ENCODE measurements at regions not wholly inside any gene's neighbourhood (a gene's known extent, or its start where the extent isn't known, plus 50 kb on each side); places are given as distances from the start of the nearest gene placed in this dataset.

GRCh38 chr2:7612969-7613368 is 695.8 kb downstream of the RNF144A start:
- CTCF ChIA-PET: no interaction called here
- Histone ChIP-seq H3K27ac (no peak overlapping the region), H3K4me2 (no peak overlapping the region), H3K4me3 (no peak overlapping the region), H3K9me3 (no peaks in the 10 kb centered on the region), H3K4me1 (no peaks in the 10 kb centered on the region)
- DNase-seq (ENCODE audit: low read depth in 1 of 2, low spot score in 1 of 2) (no peak), ATAC-seq (no peak), FAIRE-seq (no peak)
- 18% methylated on average over 3 of the region's 3 CpGs for WGBS (ENCODE audit: missing lambda C conversion rate)
- POLR2A ChIA-PET: no interaction called here
- TF ChIP-seq EP300 (IDR thresholded peaks at IDR 0.05) (no peak), CEBPB (IDR thresholded peaks at IDR 0.05) (no peak)

- WGBS (ENCODE audit: missing lambda C conversion rate): 5% methylated on average over 6 of the region's 6 CpGs
- no peak overlapping the region for H3K4me2 ChIP-seq
- DNase-seq (ENCODE audit: low read depth in 1 of 2, low spot score in 1 of 2): no peak
- ATAC-seq: no peak
- ChIA-PET POLR2A (no interaction called here), CTCF (no interaction called here)
- no peak for FAIRE-seq
- H3K4me1 ChIP-seq: no peaks in the 10 kb centered on the region
- no peak overlapping the region for H3K27ac ChIP-seq
- H3K4me3 ChIP-seq: no peak overlapping the region
- TF ChIP-seq PBX3 (IDR thresholded peaks at IDR 0.05) (no peak), POLR2AphosphoS2 (conservative IDR thresholded peaks at IDR 0.05; ENCODE audit: low read length) (no peak), ZSCAN20 (CRISPR knock-in tag; IDR thresholded peaks at IDR 0.05) (no peak), ZNF302 (CRISPR knock-in tag; IDR thresholded peaks at IDR 0.05) (no peak), JUNB (IDR thresholded peaks at IDR 0.05) (no peak)
- no peaks in the 10 kb centered on the region for H3K9me3 ChIP-seq
These were observed 696.6 kb downstream of the RNF144A start for GRCh38 chr2:7613831-7614230.

- Histone ChIP-seq H3K4me3 (no peak overlapping the region), H3K9me3 (no peaks in the 10 kb centered on the region), H3K4me2 (no peak overlapping the region), H3K27ac (no peak overlapping the region), H3K4me1 (no peaks in the 10 kb centered on the region)
- DNase-seq (ENCODE audit: low read depth in 1 of 2, low spot score in 1 of 2) (no peak), FAIRE-seq (no peak), ATAC-seq (no peak)
- no peak for TF ChIP-seq ZFP36 (IDR thresholded peaks at IDR 0.05; ENCODE audit: borderline replicate concordance, partially characterized antibody)
- TF ChIP-seq BHLHE40 (IDR thresholded peaks at IDR 0.05; ENCODE audit: low read depth, low read length): no peak
- no peak for TF ChIP-seq GATA3 (IDR thresholded peaks at IDR 0.05; ENCODE audit: borderline replicate concordance)
- TF ChIP-seq PBX3 (IDR thresholded peaks at IDR 0.05): no peak
- TF ChIP-seq E2F6 (IDR thresholded peaks at IDR 0.05; ENCODE audit: borderline replicate concordance, low read depth): no peak
- no peak for TF ChIP-seq CTCF (IDR thresholded peaks at IDR 0.05)
- TF ChIP-seq MYC (IDR thresholded peaks at IDR 0.05; ENCODE audit: borderline replicate concordance, low read length): no peak
- TF ChIP-seq ZNF302 (CRISPR knock-in tag; IDR thresholded peaks at IDR 0.05): no peak
- TF ChIP-seq POLR2A (IDR thresholded peaks at IDR 0.05; ENCODE audit: low read length): no peak
- TF ChIP-seq CBX8 (IDR thresholded peaks at IDR 0.05): no peak
- no peak for TF ChIP-seq CBX2 (IDR thresholded peaks at IDR 0.05; ENCODE audit: borderline replicate concordance, low read depth)
- no peak for TF ChIP-seq ZC3H11A (IDR thresholded peaks at IDR 0.05)
- no peak for TF ChIP-seq HOXB13 (CRISPR knock-in tag; IDR thresholded peaks at IDR 0.05; ENCODE audit: low read depth)
- no peak for TF ChIP-seq REST (IDR thresholded peaks at IDR 0.05)
- no peak for TF ChIP-seq CEBPB (IDR thresholded peaks at IDR 0.05)
- CTCF ChIA-PET: interaction anchor here (1.2 kb wide), 1 partner anchor 450 kb away, joined by 3 read pairs; no protein-coding TSS in a partner anchor
- 0% methylated on average over 3 of the region's 3 CpGs for WGBS (ENCODE audit: missing lambda C conversion rate)
- POLR2A ChIA-PET: no interaction called here
These were observed 700.8 kb downstream of the RNF144A start for GRCh38 chr2:7618031-7618430.
